Adrenal gland (tissue), 9 donors: ENCODE measurements at regions not wholly inside any gene's neighbourhood (a gene's known extent, or its start where the extent isn't known, plus 50 kb on each side); places are given as distances from the start of the nearest gene placed in this dataset.

Source experiments
- DNase-seq, 7 donors: peaks; one replicate each; pipeline ENCODE4 v3.0.0-alpha.2; 2019 to 2020
- H3K27ac ChIP-seq, 5 donors: fragments of 200-600 bp; sonication (generic) in 4 of 5; 1 replicate in 3 of 5; 2 replicates in 2 of 5; pipeline versions ENCODE4 v1.5.1 to v1.8.0; 2016 to 2020; ENCODE audit warnings: mild to moderate bottlenecking in 1 of 5
- H3K27me3 ChIP-seq: fragments of 200-600 bp; 2 replicates; pipeline ENCODE4 v1.8.0; 2021
- H3K36me3 ChIP-seq, 2 donors: fragments of 200-600 bp; replicated peaks in 1 of 2; 1 replicate in 1 of 2; 2 replicates in 1 of 2; pipeline versions ENCODE4 v1.5.1 to v1.8.0; 2018 to 2022
- H3K4me1 ChIP-seq, 2 donors: fragments of 200-600 bp; replicated peaks in 1 of 2; 1 replicate in 1 of 2; 2 replicates in 1 of 2; pipeline versions ENCODE4 v1.5.1 to v1.8.0; 2018 to 2021
- H3K4me3 ChIP-seq, 4 donors: fragments of 200-600 bp; sonication (generic) in 3 of 4; one replicate each; pipeline ENCODE4 v1.5.1; 2016 to 2018
- H3K9me3 ChIP-seq, 3 donors: fragments of 200-600 bp; sonication (generic) in 1 of 3; replicated peaks in 1 of 3; 1 replicate in 2 of 3; 2 replicates in 1 of 3; pipeline versions ENCODE4 v1.5.1 to v1.8.0; 2016 to 2021
- CTCF ChIP-seq, 6 experiments: fragments of 450-650 bp in 4 of 6; fragments of 200-600 bp in 2 of 6; sonication (generic) in 1 of 6; IDR thresholded peaks; 1 replicate in 5 of 6; 2 replicates in 1 of 6; pipeline versions ENCODE4 v1.5.1 to v1.8.0; 2016 to 2021; ENCODE audit warnings: antibody characterized with exemption in 6 of 6, mild to moderate bottlenecking in 2 of 6, moderate library complexity in 1 of 6
- POLR2A ChIP-seq, 2 donors: fragments of 450-650 bp; IDR thresholded peaks; one replicate each; pipeline ENCODE4 v1.6.1; 2017; ENCODE audit warnings: antibody characterized with exemption in 2 of 2, mild to moderate bottlenecking in 2 of 2, moderate library complexity in 1 of 2
- WGBS, 4 donors: extraction: QIAGEN DNeasy Blood & Tissue Kit in 2 of 4; methylation state at CpG; one replicate each; pipeline versions ENCODE4 v1.1.5 to v1.1.7; 2013 to 2017; 5-methylcytosine and 5-hydroxymethylcytosine counted together
- intact Hi-C, 2 donors: fragments of 100-400 bp; cut with DNase I; formaldehyde crosslinking; loops; one replicate each; pipeline versions ENCODE4 v1.14.1 to v1.15.0; 2022 to 2023
- donor health status: healthy with polysubstance abuse.
- donor health status: Bipolar disorder and iron deficiency.
- donor health status: DM: yes; HTN: yes; CAD: no.
- donor health status: DM: no; HTN: no; CAD: no.
- donor health status: DM: no; HTN: no; CAD: no.

GRCh38 chr2:76163860-76164259 lies 453.1 kb upstream of the GCFC2 start:
- Histone ChIP-seq H3K27me3 (no peaks in the 10 kb centered on the region), H3K4me3 (no peak overlapping the region), H3K36me3 (no peaks in the 10 kb centered on the region), H3K9me3 (no peaks in the 10 kb centered on the region), H3K27ac (no peak overlapping the region), H3K4me1 (no peaks in the 10 kb centered on the region)
- no peak for DNase-seq
- 75 to 82% (median 77%) methylated on average over 4 of the region's 4 CpGs for WGBS, 4 donors
- no peak for TF ChIP-seq POLR2A (IDR thresholded peaks at IDR 0.05)
- TF ChIP-seq CTCF (IDR thresholded peaks at IDR 0.05) = no peak
- intact Hi-C loops = no loop called here

- no peak for DNase-seq
- H3K27ac ChIP-seq = no peak overlapping the region
- no peaks in the 10 kb centered on the region for H3K4me1 ChIP-seq
Measured at GRCh38 chr2:76160670-76161069, 450.0 kb upstream of the GCFC2 start.

GRCh38 chr2:76159042-76159648 lies 448.4 kb upstream of the GCFC2 start:
- TF ChIP-seq POLR2A (IDR thresholded peaks at IDR 0.05) = no peak
- TF ChIP-seq CTCF (IDR thresholded peaks at IDR 0.05) = no peak
- H3K36me3 ChIP-seq = no peaks in the 10 kb centered on the region
- H3K4me1 ChIP-seq = no peaks in the 10 kb centered on the region
- no peaks in the 10 kb centered on the region for H3K9me3 ChIP-seq
- intact Hi-C loops = no loop called here
- H3K27me3 ChIP-seq = no peaks in the 10 kb centered on the region
- H3K27ac ChIP-seq = no peak overlapping the region
- H3K4me3 ChIP-seq = no peak overlapping the region
- WGBS, 4 donors = 50 to 74% (median 60%) methylated on average over 1 of the region's 1 CpG
- DNase-seq = no peak

More at GRCh38 chr2:76160670-76161069, 450.0 kb upstream of the GCFC2 start:
- Histone ChIP-seq H3K27me3 (no peaks in the 10 kb centered on the region), H3K4me3 (no peak overlapping the region), H3K9me3 (no peaks in the 10 kb centered on the region), H3K36me3 (no peaks in the 10 kb centered on the region)
- no peak for TF ChIP-seq CTCF (IDR thresholded peaks at IDR 0.05)
- TF ChIP-seq POLR2A (IDR thresholded peaks at IDR 0.05) = no peak
- 70 to 85% (median 78%) methylated on average over 3 of the region's 3 CpGs for WGBS, 4 donors
- intact Hi-C loops = no loop called here

GRCh38 chr2:76157531-76157930 lies 446.8 kb upstream of the GCFC2 start:
- Histone ChIP-seq H3K4me3 (no peak overlapping the region), H3K4me1 (no peaks in the 10 kb centered on the region), H3K27me3 (no peaks in the 10 kb centered on the region), H3K27ac (no peak overlapping the region), H3K36me3 (no peaks in the 10 kb centered on the region), H3K9me3 (no peaks in the 10 kb centered on the region)
- no peak for TF ChIP-seq POLR2A (IDR thresholded peaks at IDR 0.05)
- no peak for TF ChIP-seq CTCF (IDR thresholded peaks at IDR 0.05)
- DNase-seq = no peak
- WGBS, 4 donors = 69 to 74% (median 71%) methylated on average over 2 of the region's 2 CpGs
- intact Hi-C loops = no loop called here
